Endothelial cell of umbilical vein (primary cell): ENCODE measurements at regions not wholly inside any gene's neighbourhood (a gene's known extent, or its start where the extent isn't known, plus 50 kb on each side); places are given as distances from the start of the nearest gene placed in this dataset.

Experiments used
- BruUV-seq: library from RNA; stranded (reverse); fragments of 400-500 nt; replicated peaks from 2 replicates; lab custom pipeline; 2021; lab: Mats Ljungman, UMichigan
- CTCF ChIA-PET: fragments of 300-600, 350-600 bp; sonication (Branson Sonifier 250); formaldehyde crosslinking; loops from one replicate; lab custom pipeline; 2021; ENCODE audit warnings: antibody characterized with exemption, inconsistent platforms; lab: Charles Lee
- POLR2A ChIA-PET: fragments of 300-600, 350-600 bp; sonication (Branson Sonifier 250); formaldehyde crosslinking; loops from one replicate; lab custom pipeline; 2021; ENCODE audit warnings: antibody characterized with exemption, inconsistent platforms; lab: Charles Lee
- DNase-seq: peaks from one replicate; pipeline ENCODE4 v3.0.0-alpha.2; 2011; ENCODE audit warnings: low read depth, low spot score
- FAIRE-seq: peaks from 2 replicates; lab custom pipeline; 2011; peaks lifted over from hg19 to GRCh38; lab: Jason Lieb, UNC
- H2AFZ ChIP-seq: 2 replicates; pipeline ENCODE4 v1.6.0; 2012; ENCODE audit warnings: low read depth, low read length, control low read depth, inconsistent platforms
- H3K27ac ChIP-seq: 2 replicates; pipeline ENCODE4 v1.5.1; 2011; ENCODE audit warnings: low read depth, mild to moderate bottlenecking, control low read depth, low read length, moderate library complexity; ENCODE audit not compliant: insufficient read depth
- H3K27me3 ChIP-seq, 2 experiments: 2 replicates each; pipeline versions ENCODE4 v1.6.0 to v1.6.1; 2011; ENCODE audit warnings: low read length in 2 of 2, mixed read lengths in 1 of 2; ENCODE audit not compliant: control insufficient read depth in 2 of 2, insufficient read depth in 2 of 2
- H3K36me3 ChIP-seq, 2 experiments: 2 replicates in 1 of 2; 3 replicates in 1 of 2; pipeline ENCODE4 v1.5.1; 2011; ENCODE audit warnings: low read length in 2 of 2, mild to moderate bottlenecking in 1 of 2, moderate library complexity in 1 of 2; ENCODE audit not compliant: control insufficient read depth in 2 of 2, insufficient read depth in 2 of 2; ENCODE audit errors: extremely low read depth in 1 of 2
- H3K4me1 ChIP-seq: 3 replicates; pipeline ENCODE4 v1.5.1; 2011; ENCODE audit warnings: mild to moderate bottlenecking, low read length; ENCODE audit not compliant: control insufficient read depth, insufficient read depth; ENCODE audit errors: extremely low read depth
- H3K4me2 ChIP-seq: 2 replicates; pipeline ENCODE4 v1.6.1; 2011; ENCODE audit warnings: low read length, control low read depth, mixed read lengths; ENCODE audit not compliant: insufficient read depth
- H3K4me3 ChIP-seq, 3 experiments: fragments of 200-600 bp in 1 of 3; sonication (generic), shearing (Covaris generic) in 1 of 3; replicated peaks in 1 of 3; 2 replicates each; pipeline ENCODE4 v1.5.1; 2011 to 2016; ENCODE audit warnings: control low read depth in 3 of 3, low read length in 3 of 3, mild to moderate bottlenecking in 2 of 3, inconsistent platforms in 1 of 3, low read depth in 1 of 3, moderate library complexity in 1 of 3; ENCODE audit not compliant: insufficient read depth in 1 of 3
- H3K79me2 ChIP-seq: 2 replicates; pipeline ENCODE4 v1.6.0; 2012; ENCODE audit warnings: low read length, inconsistent platforms; ENCODE audit not compliant: control insufficient read depth, insufficient read depth
- H3K9ac ChIP-seq: replicated peaks from 2 replicates; pipeline ENCODE3; 2011; ENCODE audit warnings: low read length, control low read depth; ENCODE audit not compliant: insufficient read depth; ENCODE audit errors: extremely low read depth
- H3K9me1 ChIP-seq: replicated peaks from 3 replicates; pipeline ENCODE4 v1.6.0; 2011; ENCODE audit warnings: mild to moderate bottlenecking, low read length; ENCODE audit not compliant: control insufficient read depth, insufficient read depth; ENCODE audit errors: extremely low read depth
- H3K9me3 ChIP-seq: replicated peaks from 2 replicates; pipeline ENCODE4 v1.5.1; 2012; ENCODE audit warnings: low read length, inconsistent platforms; ENCODE audit not compliant: control insufficient read depth, insufficient read depth
- H4K20me1 ChIP-seq: replicated peaks from 2 replicates; pipeline ENCODE3; 2011; ENCODE audit warnings: mild to moderate bottlenecking, low read length; ENCODE audit not compliant: control insufficient read depth, insufficient read depth; ENCODE audit errors: extremely low read depth
- FOS ChIP-seq: IDR thresholded peaks from 2 replicates; pipeline ENCODE4 v1.6.1; 2011; ENCODE audit warnings: mild to moderate bottlenecking, low read length, moderate library complexity, borderline replicate concordance; ENCODE audit not compliant: insufficient read depth
- GATA2 ChIP-seq: IDR thresholded peaks from 2 replicates; pipeline ENCODE4 v1.7.0; 2011; ENCODE audit warnings: low read depth, mild to moderate bottlenecking, moderate library complexity, mixed read lengths, low read length; ENCODE audit not compliant: insufficient read length, insufficient read depth
- JUN ChIP-seq: IDR thresholded peaks from 2 replicates; pipeline ENCODE4 v1.6.1; 2011; ENCODE audit warnings: borderline replicate concordance, low read depth; ENCODE audit not compliant: insufficient read length, insufficient read depth
- MYC ChIP-seq: IDR thresholded peaks from one replicate; pipeline ENCODE4 v1.6.1; 2011; ENCODE audit warnings: mild to moderate bottlenecking, low read depth, low read length
- POLR2A ChIP-seq: IDR thresholded peaks from 2 replicates; pipeline ENCODE4 v1.6.1; 2012; ENCODE audit warnings: low read depth, mild to moderate bottlenecking, control low read depth, low read length
- POLR2AphosphoS5 ChIP-seq: IDR thresholded peaks from 2 replicates; pipeline ENCODE4 v1.6.1; 2012; ENCODE audit warnings: low read depth, mild to moderate bottlenecking, control low read depth, low read length, moderate library complexity; ENCODE audit not compliant: insufficient read depth
- dilution Hi-C: fragments of 300-500 bp; cut with MboI; formaldehyde crosslinking; loops from one replicate; pipeline ENCODE4 v1.15.0; 2019; ENCODE audit warnings: low sequenced_read_pairs; ENCODE audit not compliant: extremely low pct_ligation_motif_present
- intact Hi-C: fragments of 100-400 bp; cut with micrococcal nuclease; formaldehyde crosslinking; loops from one replicate; pipeline ENCODE4 v1.10.0; 2022
- TF ChIP-seq, protein P1 (sequence below): IDR thresholded peaks from 2 replicates; pipeline ENCODE4 v1.6.1; 2011; ENCODE audit not compliant: insufficient read depth, insufficient read length

DNA sequence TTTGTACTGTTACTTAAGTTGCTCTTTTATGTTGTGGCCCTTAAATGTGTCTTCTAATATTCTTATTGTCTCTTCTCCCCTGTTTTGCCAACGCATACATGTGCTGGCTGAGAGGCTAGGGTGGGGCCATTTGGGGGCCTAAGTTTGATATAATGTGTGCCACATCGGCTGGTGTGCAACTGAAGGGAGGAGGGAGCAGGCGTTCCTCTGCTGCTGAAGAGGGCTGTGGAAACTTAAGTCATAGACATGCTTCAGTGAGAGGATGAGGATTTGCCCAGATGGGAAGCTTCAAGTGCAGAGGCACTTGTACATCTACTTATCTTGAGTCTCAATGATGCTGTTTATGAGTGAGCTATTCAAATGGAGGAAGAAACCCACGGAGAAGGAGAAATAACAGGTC, 630.6 kb downstream of the LMO4 start:
- no peaks in the 10 kb centered on the region for H3K36me3 ChIP-seq
- H3K9ac ChIP-seq, result no peak overlapping the region
- no peak for DNase-seq
- no peak overlapping the region for H3K4me3 ChIP-seq
- TF ChIP-seq JUN (no peak), POLR2AphosphoS5 (no peak), MYC (no peak)
- no peaks in the 10 kb centered on the region for H3K9me3 ChIP-seq
- H3K27me3 ChIP-seq, result no peaks in the 10 kb centered on the region
- H2AFZ ChIP-seq, result no peak overlapping the region
- H3K27ac ChIP-seq, result no peak overlapping the region
- no TSS peak for BruUV-seq
- dilution Hi-C loops, result no loop called here
- ChIA-PET POLR2A (no interaction called here), CTCF (interaction anchor here (1.8 kb wide), 1 partner anchor 16 kb away, joined by 3 read pairs; no protein-coding TSS in a partner anchor)
- intact Hi-C loops, result loop anchor here (10.0 kb wide), 1 partner anchor 636 kb away; no protein-coding TSS in a partner anchor
- no peaks in the 10 kb centered on the region for H4K20me1 ChIP-seq
- H3K79me2 ChIP-seq, result no peaks in the 10 kb centered on the region
- FAIRE-seq, result no peak
- no peak overlapping the region for H3K4me2 ChIP-seq
- H3K9me1 ChIP-seq, result no peaks in the 10 kb centered on the region
- no peaks in the 10 kb centered on the region for H3K4me1 ChIP-seq

DNA sequence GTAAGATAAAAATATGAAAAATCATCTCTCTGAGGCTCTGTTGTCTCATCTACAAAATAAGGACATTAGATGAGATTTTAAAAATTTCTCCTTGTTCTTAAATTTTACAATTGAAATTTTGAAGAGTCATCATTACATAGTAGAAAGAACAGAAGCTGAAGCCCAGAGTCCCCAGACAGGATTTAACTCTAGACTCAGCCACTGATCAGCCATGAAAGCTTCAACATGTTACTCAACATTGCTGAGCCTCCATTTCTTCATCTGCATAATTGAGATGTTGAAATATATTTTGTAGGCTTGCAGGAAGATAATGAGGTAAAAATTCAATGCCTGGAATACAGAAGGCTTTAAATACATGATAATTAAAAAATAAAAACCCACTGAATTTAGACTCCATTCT, 633.3 kb downstream of the LMO4 start:
- CTCF ChIA-PET, result interaction anchor here (1.7 kb wide), 1 partner anchor 8 kb away, joined by 7 read pairs; no protein-coding TSS in a partner anchor
- no peak for FAIRE-seq
- BruUV-seq, result no TSS peak

More for the DNA sequence above, 633.3 kb downstream of the LMO4 start:
- TF ChIP-seq POLR2A (no peak), POLR2AphosphoS5 (no peak), GATA2 (no peak), FOS (no peak), JUN (no peak)
- TF ChIP-seq, protein P1, sequence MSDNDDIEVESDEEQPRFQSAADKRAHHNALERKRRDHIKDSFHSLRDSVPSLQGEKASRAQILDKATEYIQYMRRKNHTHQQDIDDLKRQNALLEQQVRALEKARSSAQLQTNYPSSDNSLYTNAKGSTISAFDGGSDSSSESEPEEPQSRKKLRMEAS, result no peak
- POLR2A ChIA-PET, result no interaction called here
- no peaks in the 10 kb centered on the region for H3K9me1 ChIP-seq
- H3K27ac ChIP-seq, result no peak overlapping the region
- intact Hi-C loops (no loop called here), dilution Hi-C loops (no loop called here)
- no peak overlapping the region for H3K4me3 ChIP-seq
- H3K4me2 ChIP-seq, result no peak overlapping the region
- H3K79me2 ChIP-seq, result no peaks in the 10 kb centered on the region
- H3K9me3 ChIP-seq, result no peaks in the 10 kb centered on the region
- H2AFZ ChIP-seq, result no peak overlapping the region
- no peaks in the 10 kb centered on the region for H3K36me3 ChIP-seq
- no peaks in the 10 kb centered on the region for H4K20me1 ChIP-seq
- no peaks in the 10 kb centered on the region for H3K4me1 ChIP-seq
- H3K27me3 ChIP-seq, result no peaks in the 10 kb centered on the region
- no peak for DNase-seq
- no peak overlapping the region for H3K9ac ChIP-seq
